Activated naive CD4-positive, alpha-beta T cell treated with anti-CD3 and anti-CD28 coated beads, Interleukin-2, amount 10 ng/mL, durations not matched to agents 7 days and 5 days (primary cell): ENCODE measurements at regions not wholly inside any gene's neighbourhood (a gene's known extent, or its start where the extent isn't known, plus 50 kb on each side); places are given as distances from the start of the nearest gene placed in this dataset.

ENCODE experiments used
- CTCF ChIA-PET: fragments of 350-600 bp; sonication (Branson Sonifier 250); formaldehyde crosslinking; loops from one replicate; lab custom pipeline; 2021; ENCODE audit warnings: antibody characterized with exemption; lab: Charles Lee
- DNase-seq: peaks from one replicate; pipeline ENCODE4 v3.0.0-alpha.2; 2020
- H3K27ac Mint-ChIP-seq: one replicate; pipeline ENCODE4 v1.8.0; 2021; ENCODE audit warnings: mild to moderate bottlenecking, moderate library complexity, mixed read lengths
- H3K27me3 Mint-ChIP-seq: one replicate; pipeline ENCODE4 v1.8.0; 2021; ENCODE audit warnings: mild to moderate bottlenecking, mixed read lengths
- H3K36me3 Mint-ChIP-seq: one replicate; pipeline ENCODE4 v1.8.0; 2021; ENCODE audit warnings: mixed read lengths
- H3K4me1 Mint-ChIP-seq: one replicate; pipeline ENCODE4 v1.8.0; 2021; ENCODE audit warnings: mixed read lengths
- H3K4me3 Mint-ChIP-seq: one replicate; pipeline ENCODE4 v1.8.0; 2021; ENCODE audit warnings: mild to moderate bottlenecking, moderate library complexity, mixed read lengths
- H3K9me3 Mint-ChIP-seq: one replicate; pipeline ENCODE4 v1.8.0; 2021; ENCODE audit warnings: mixed read lengths

DNA sequence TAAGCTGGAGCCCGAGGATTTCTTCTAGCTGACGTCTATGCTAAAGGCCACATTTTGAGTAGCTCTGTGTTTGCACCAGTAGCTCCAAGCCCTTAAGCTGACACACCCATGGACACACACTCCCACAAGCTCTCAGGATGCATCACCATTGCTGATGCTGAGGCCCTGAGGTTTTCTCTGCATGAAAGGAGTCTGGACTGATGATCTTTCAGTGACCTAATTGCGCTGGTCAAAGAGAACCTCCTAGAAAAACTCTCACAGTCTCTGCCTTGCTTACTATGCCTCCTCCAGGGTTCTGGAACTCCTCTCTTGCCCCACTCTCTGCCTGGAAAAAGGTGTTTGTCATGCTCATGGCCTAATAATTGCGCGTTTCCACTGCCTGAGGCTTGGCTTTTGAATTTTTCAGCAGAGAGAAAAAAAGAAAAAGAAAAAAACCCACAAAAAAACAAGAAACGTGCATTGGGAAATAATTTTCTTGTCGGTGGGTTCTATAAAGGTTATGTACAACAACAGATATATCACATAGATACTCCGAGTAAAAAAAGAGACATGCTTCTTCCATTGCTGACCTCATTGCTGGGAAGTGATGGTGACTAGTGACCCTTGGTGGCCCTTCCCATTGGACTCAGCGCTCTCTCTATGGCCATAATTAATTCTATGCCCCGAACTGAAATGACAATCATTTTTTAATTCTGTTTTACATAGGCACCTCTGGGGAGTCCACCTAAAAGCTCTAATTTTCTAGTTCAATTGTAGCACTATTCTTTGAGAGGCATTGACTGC, 297.0 kb downstream of the TDRD15 start:
- Mint-ChIP-seq H3K9me3 (no peaks in the 10 kb centered on the region), H3K27me3 (no peaks in the 10 kb centered on the region)
- CTCF ChIA-PET: interaction anchor here (1.6 kb wide), 1 partner anchor 8 kb away, joined by 6 read pairs; no protein-coding TSS in a partner anchor

DNA sequence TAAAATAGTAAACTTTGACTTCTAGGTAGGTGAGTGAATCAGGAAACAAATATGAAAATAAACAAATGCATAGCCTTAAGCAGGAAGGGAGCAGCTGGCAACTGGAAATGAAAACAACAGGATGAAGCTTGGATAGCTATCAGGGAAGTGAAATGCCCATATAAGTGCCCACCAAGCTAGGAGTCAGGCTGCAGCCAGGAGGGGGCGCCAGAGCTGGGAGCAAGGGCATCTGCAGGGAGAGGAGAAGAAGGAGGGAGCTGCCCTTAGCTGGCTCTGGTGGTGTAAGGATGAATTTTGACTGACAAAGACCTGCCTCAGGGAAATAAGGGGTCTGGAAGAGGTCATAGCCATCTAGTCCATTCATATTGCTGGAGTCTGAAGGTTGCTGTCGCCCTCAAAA, 298.3 kb downstream of the TDRD15 start:
- Mint-ChIP-seq H3K36me3 (no peaks in the 10 kb centered on the region), H3K27ac (no peak overlapping the region), H3K9me3 (no peaks in the 10 kb centered on the region), H3K27me3 (no peaks in the 10 kb centered on the region), H3K4me3 (no peak overlapping the region), H3K4me1 (no peaks in the 10 kb centered on the region)
- peak; percentile 24 for DNase-seq
- CTCF ChIA-PET: interaction anchor here (0.7 to 1.6 kb wide), 3 partner anchors 9 to 140 kb away, joined by 3 to 6 read pairs (median 3); no protein-coding TSS in a partner anchor

More for the DNA sequence above, 297.0 kb downstream of the TDRD15 start:
- DNase-seq: no peak
- no peak overlapping the region for H3K27ac Mint-ChIP-seq
- no peaks in the 10 kb centered on the region for H3K36me3 Mint-ChIP-seq
- no peak overlapping the region for H3K4me3 Mint-ChIP-seq
- no peaks in the 10 kb centered on the region for H3K4me1 Mint-ChIP-seq

DNA sequence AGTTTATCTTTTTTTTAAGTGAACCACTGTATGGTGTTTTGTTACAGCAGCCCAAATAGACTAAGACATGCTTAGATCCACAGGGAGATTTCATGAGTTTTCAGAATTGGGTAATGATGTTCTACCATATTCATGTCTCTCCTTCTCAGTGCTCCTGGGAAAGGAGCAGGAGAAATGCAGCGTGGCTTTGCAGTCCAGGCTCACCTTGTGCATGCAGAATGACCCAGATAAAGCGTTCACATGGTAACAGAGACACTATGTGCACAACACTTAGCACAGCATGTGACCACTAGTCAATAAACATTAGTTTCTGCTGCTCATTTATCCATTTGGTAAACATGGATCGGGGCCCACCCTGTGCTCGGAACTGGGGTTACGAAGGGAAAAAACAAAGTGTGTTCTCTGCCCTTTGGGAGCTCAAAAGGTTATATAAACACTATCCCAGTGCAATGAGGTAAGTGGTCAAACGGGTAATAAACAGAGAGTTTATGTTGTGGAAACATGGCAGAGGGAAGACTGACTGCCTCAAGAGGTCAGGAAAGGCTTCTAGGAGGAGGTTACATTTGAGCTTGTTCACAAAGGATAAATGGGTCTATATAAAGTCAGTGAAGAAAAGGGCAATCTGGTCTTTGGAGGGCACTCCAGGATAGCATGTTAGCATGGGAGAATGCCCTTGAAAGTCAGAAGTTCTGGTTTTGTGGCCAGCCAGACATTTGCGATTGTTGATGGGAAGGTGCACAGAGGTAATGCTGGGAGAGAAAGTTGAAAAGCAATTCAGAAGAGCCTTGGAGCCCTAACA, 299.2 kb downstream of the TDRD15 start:
- CTCF ChIA-PET: interaction anchor here (0.7 to 1.6 kb wide), 2 partner anchors 10 to 12 kb away, joined by 3 to 6 read pairs; no protein-coding TSS in a partner anchor
- Mint-ChIP-seq H3K27me3 (no peaks in the 10 kb centered on the region), H3K36me3 (no peaks in the 10 kb centered on the region), H3K9me3 (peaks cover 3% of the 10 kb centered on the region), H3K27ac (no peak overlapping the region), H3K4me1 (no peaks in the 10 kb centered on the region), H3K4me3 (no peak overlapping the region)
- no peak for DNase-seq

DNA sequence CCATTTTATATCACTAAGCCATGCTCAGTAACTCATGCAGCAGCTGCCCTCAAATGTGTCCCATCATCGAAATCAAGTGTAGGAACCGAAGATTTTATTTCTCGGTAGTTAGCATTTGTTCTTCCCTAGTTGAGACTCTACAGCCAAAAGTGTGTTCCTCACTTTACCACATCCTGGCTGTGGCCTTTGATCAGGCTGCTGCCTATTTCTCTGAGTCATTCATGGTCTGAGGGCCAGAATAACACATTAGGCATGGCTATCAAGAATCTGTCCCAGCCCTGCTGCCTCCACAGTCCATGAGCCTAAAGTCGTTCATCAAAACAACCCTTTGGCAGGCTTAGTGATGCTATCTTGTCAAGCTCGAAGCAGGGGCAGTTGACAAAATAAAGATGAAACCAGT, 300.1 kb downstream of the TDRD15 start:
- H3K4me1 Mint-ChIP-seq: no peaks in the 10 kb centered on the region
- H3K27ac Mint-ChIP-seq: no peak overlapping the region
- CTCF ChIA-PET: no interaction called here
- H3K4me3 Mint-ChIP-seq: no peak overlapping the region
- H3K9me3 Mint-ChIP-seq: peaks cover 4% of the 10 kb centered on the region
- no peak for DNase-seq
- H3K27me3 Mint-ChIP-seq: no peaks in the 10 kb centered on the region
- no peaks in the 10 kb centered on the region for H3K36me3 Mint-ChIP-seq

DNA sequence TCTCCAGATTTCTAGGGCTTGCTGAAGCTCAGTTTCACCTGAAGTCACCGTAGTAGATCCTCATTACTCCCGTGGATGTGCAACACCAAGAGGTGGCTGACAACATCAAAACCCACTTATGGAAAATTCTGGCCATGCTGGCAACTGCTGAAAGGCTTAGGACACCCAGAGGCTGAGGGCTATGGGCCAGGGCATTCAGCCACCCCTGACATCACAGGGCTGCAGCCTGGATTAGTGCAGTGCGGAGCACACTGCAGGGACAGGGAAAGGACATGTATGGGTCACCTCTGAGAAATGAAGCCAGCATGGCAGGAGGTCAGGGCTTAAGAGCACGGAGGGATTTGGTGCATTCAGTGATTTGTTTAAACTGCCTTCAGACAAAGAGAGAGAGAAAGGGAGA, 300.6 kb downstream of the TDRD15 start:
- H3K27ac Mint-ChIP-seq: no peak overlapping the region
- peaks cover 4% of the 10 kb centered on the region for H3K9me3 Mint-ChIP-seq
- H3K27me3 Mint-ChIP-seq: no peaks in the 10 kb centered on the region
- no peak for DNase-seq
- no peaks in the 10 kb centered on the region for H3K4me1 Mint-ChIP-seq
- CTCF ChIA-PET: no interaction called here
- H3K4me3 Mint-ChIP-seq: no peak overlapping the region
- no peaks in the 10 kb centered on the region for H3K36me3 Mint-ChIP-seq

DNA sequence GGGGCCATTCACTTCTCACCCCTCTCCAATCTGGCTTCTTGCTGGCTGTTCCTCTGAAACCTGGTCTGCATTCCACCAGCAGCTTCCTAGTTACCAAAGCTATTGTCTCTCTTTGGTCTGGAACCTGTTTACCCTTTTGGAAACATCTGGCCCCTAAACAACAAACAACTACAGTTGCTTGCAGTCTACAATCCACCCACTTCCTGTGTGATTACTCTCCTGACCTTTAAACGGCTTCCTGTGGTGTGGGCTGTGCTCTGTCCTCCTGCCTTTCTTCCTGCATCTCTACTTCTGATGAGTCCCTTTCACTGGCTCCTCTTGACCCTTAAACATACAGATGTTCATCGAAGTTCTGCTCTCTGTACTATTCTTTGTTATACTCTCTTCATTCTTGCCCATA, 303.8 kb downstream of the TDRD15 start:
- Mint-ChIP-seq H3K9me3 (peaks cover 4% of the 10 kb centered on the region), H3K27me3 (no peaks in the 10 kb centered on the region), H3K4me3 (no peak overlapping the region), H3K4me1 (no peaks in the 10 kb centered on the region), H3K36me3 (no peaks in the 10 kb centered on the region), H3K27ac (no peak overlapping the region)
- DNase-seq: no peak
- CTCF ChIA-PET: no interaction called here

DNA sequence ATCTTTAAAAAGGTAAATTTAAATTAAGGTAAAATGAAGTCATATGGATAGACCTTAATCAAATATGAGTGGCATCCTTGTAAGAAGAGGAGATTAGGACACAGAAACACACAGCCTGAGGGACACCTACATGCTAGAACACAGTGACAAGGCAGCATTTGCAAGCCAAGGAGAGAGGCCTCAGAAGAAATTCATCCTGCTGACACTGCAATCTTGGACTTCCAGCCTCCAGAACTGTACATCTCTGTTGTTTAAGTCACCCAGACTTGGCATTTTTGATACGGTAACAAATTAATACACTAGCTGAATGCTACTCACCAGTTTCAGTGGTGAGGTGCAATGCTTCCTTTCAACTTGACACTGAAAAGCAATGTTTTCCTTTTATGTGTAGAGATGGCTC, 305.0 kb downstream of the TDRD15 start:
- Mint-ChIP-seq H3K4me3 (no peak overlapping the region), H3K9me3 (peaks cover 4% of the 10 kb centered on the region), H3K36me3 (no peaks in the 10 kb centered on the region), H3K4me1 (no peaks in the 10 kb centered on the region), H3K27me3 (no peaks in the 10 kb centered on the region), H3K27ac (no peak overlapping the region)
- CTCF ChIA-PET: no interaction called here
- no peak for DNase-seq

DNA sequence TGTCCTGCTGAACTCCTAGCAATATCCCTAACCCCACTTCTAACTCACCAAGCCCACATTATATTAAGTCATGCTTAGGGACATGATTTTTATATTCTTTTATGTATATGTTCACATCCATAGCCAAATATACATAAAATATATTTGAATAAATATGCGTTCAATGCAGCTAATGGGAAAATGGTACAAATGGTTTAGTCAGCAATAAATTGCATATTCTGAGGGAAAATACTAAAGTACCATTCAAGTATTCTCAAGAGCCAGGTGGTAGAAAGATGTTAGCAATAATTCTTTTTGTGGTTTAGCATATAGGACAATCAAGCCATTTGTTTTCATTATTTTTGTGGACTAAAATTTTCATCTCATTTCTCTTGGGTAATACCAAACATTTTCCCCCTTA, 306.0 kb downstream of the TDRD15 start:
- peaks cover 4% of the 10 kb centered on the region for H3K9me3 Mint-ChIP-seq
- H3K27ac Mint-ChIP-seq: no peak overlapping the region

DNA sequence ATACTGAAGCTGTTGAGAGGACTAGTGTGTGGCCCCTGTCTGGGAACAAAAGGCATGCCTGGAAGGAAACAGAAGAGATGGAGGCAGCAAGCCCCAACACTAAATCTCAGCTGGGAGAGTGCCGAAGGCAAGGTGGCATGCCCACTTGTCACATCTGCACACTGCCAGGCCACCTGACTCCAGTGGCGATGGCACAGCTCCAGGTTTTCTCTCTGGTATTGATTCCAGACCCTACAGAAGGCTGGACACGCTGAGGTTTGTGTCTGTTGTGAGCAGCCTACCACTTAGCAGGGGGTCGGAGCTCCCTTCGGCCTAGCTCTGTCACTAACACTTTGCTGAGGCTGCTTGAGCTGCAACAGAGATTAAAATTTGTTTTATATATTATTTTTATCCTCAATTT, 307.3 kb downstream of the TDRD15 start:
- Mint-ChIP-seq H3K4me1 (no peaks in the 10 kb centered on the region), H3K27ac (no peak overlapping the region), H3K9me3 (peaks cover 4% of the 10 kb centered on the region), H3K4me3 (no peak overlapping the region), H3K36me3 (no peaks in the 10 kb centered on the region), H3K27me3 (no peaks in the 10 kb centered on the region)
- CTCF ChIA-PET: no interaction called here
- DNase-seq: no peak

More for the DNA sequence above, 306.0 kb downstream of the TDRD15 start:
- no peak for DNase-seq
- CTCF ChIA-PET: no interaction called here
- Mint-ChIP-seq H3K4me3 (no peak overlapping the region), H3K36me3 (no peaks in the 10 kb centered on the region), H3K27me3 (no peaks in the 10 kb centered on the region), H3K4me1 (no peaks in the 10 kb centered on the region)

DNA sequence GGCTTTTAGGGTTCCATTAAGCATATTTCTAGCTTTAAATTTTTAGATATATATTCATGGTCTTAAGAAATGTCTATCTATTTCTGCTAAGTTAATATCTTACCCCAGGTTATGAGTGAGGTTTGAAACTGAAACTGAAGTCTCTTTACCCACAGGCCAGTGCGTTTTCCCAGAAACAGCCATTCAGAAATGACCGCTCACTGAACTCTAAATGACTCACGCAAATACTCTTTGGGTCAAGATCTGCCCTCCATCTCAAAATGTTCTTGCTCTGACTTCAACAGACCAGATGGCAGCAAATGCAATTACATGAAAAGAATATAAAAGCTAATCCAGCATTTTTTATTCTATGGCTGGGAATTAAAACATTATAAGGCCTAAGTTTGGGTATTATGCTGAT, 315.2 kb downstream of the TDRD15 start:
- H3K9me3 Mint-ChIP-seq: peaks cover 2% of the 10 kb centered on the region
- H3K27ac Mint-ChIP-seq: no peak overlapping the region
- no peaks in the 10 kb centered on the region for H3K4me1 Mint-ChIP-seq
- H3K4me3 Mint-ChIP-seq: no peak overlapping the region
- CTCF ChIA-PET: no interaction called here
- H3K27me3 Mint-ChIP-seq: no peaks in the 10 kb centered on the region
- DNase-seq: no peak
- no peaks in the 10 kb centered on the region for H3K36me3 Mint-ChIP-seq

DNA sequence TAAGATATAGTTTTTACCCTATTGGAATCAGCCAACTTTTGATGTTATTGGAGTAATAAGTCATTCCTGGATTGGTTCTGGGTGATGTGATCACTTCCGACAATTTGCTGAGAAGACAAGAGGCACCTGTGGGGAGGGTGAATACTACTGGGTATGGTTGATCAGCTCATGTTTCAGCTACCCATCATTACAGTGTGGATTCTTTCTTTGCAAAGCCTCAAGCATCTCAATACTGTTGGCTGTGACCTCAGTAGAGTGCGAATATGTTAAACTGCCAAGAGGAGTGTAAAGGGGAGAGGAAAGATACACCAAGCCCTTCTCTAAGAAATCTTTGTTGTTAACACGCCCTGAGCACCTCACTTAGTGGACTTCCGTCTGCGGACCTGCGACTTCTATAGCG, 317.7 kb downstream of the TDRD15 start:
- DNase-seq: no peak
- Mint-ChIP-seq H3K4me3 (no peak overlapping the region), H3K27me3 (no peaks in the 10 kb centered on the region), H3K27ac (no peak overlapping the region), H3K36me3 (no peaks in the 10 kb centered on the region), H3K4me1 (no peaks in the 10 kb centered on the region), H3K9me3 (peaks cover 3% of the 10 kb centered on the region)
- CTCF ChIA-PET: no interaction called here

DNA sequence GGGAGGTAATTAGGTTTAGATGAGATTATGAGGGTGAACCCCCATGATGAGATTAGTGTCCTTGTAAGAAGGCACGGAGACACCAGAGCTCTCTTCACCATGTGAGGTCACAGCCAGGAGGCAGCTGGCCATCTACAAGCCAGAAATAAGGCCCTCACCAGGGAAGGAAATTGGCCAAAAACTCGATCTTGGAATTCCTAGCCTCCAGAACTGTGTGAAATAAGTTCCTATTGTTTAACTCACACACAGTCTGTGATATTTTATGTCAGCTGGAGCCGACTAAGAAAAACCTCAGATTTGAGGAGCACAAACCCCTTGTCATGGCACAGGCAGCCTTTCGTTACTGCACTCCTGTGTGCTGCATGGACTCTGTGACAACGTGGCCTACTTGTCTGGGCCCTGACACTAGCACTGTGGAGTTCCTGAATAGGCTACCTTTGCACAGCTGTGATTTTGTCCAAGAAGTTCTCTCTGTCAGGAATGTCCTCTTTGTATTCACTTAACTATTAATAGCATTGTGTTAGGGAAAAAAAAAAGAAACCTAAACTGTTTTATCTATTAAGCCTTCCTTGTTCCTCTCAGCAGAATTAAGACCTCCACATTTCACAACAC, 319.8 kb downstream of the TDRD15 start:
- CTCF ChIA-PET: no interaction called here
- Mint-ChIP-seq H3K4me3 (no peak overlapping the region), H3K27ac (no peak overlapping the region), H3K4me1 (no peaks in the 10 kb centered on the region), H3K27me3 (no peaks in the 10 kb centered on the region), H3K36me3 (no peaks in the 10 kb centered on the region), H3K9me3 (peaks cover 3% of the 10 kb centered on the region)
- DNase-seq: no peak

DNA sequence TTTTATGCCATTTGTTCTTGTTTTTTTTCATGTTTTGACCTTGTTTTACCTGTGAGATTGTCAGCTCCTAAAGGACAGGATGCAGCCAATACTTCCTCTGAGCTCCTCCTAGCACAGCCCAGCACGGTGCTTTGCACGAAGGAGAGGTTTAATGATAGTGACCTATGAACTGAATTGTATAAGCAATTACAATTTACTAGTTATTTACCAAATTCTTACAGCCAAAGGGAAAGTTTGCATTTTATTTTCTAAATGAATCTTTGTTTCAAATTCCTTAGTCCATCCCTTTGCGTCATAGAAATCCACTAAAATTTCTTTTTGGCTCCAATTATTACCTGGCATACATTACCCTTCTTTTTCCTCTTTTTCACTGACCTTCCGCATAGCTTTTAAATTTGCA, 326.1 kb downstream of the TDRD15 start:
- Mint-ChIP-seq H3K27ac (no peak overlapping the region), H3K4me1 (no peaks in the 10 kb centered on the region), H3K27me3 (no peaks in the 10 kb centered on the region), H3K9me3 (peaks cover 2% of the 10 kb centered on the region), H3K36me3 (no peaks in the 10 kb centered on the region), H3K4me3 (no peak overlapping the region)
- DNase-seq: no peak
- CTCF ChIA-PET: no interaction called here

DNA sequence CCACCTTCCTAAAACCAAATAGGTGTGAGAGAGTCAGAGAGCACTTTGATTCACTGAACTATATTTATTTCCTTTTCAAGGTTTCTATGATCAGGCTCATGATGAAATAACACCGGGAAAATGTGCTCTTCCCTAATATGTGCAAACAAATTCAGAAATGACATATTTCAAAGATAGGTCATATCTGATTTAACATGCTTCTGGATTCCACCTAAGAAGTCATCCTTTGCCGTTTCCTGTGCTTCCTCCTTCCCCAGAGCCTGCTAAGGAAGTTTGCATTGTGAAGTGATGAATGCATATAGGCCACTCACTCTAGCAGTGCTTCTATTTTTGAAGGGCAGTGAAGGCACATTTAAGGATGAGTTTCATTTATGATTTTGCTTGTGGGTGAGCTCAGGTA, 327.6 kb downstream of the TDRD15 start:
- Mint-ChIP-seq H3K27ac (no peak overlapping the region), H3K4me1 (no peaks in the 10 kb centered on the region), H3K27me3 (no peaks in the 10 kb centered on the region), H3K9me3 (no peaks in the 10 kb centered on the region), H3K36me3 (no peaks in the 10 kb centered on the region), H3K4me3 (no peak overlapping the region)
- CTCF ChIA-PET: no interaction called here
- no peak for DNase-seq
